ENCODE measurements at regions not wholly inside any gene's neighbourhood (a gene's known extent, or its start where the extent isn't known, plus 50 kb on each side); places are given as distances from the start of the nearest gene placed in this dataset.

GRCh38 chr6:15922510-15923250, 206.2 kb upstream of the MYLIP start:
- Histone ChIP-seq H3K36me3 (replicated peaks; ENCODE audit: low read depth, low read length) (no peaks in the 10 kb centered on the region), H3K79me2 (ENCODE audit: low read length) (no peaks in the 10 kb centered on the region), H3K4me3 (ENCODE audit: low read length) (no peak overlapping the region), H3K9ac (ENCODE audit: low read length) (no peak overlapping the region), H3K9me3 (ENCODE audit: insufficient read depth, low read length) (no peaks in the 10 kb centered on the region), H3K27ac (ENCODE audit: low read length) (no peak overlapping the region), H3K27me3 (ENCODE audit: low read depth, low read length) (no peaks in the 10 kb centered on the region), H3K4me1 (ENCODE audit: low read length) (no peaks in the 10 kb centered on the region), H4K20me1 (ENCODE audit: insufficient read depth, low read length) (no peaks in the 10 kb centered on the region), H2AFZ (ENCODE audit: low read depth, low read length) (no peak overlapping the region), H3K4me2 (ENCODE audit: low read length) (no peak overlapping the region)
- no peak for TF ChIP-seq CTCF (IDR thresholded peaks at IDR 0.05; ENCODE audit: low read depth, low read length)
- no peak for TF ChIP-seq EZH2phosphoT487 (IDR thresholded peaks at IDR 0.05; ENCODE audit: low read depth)

- Histone ChIP-seq H3K36me3 (replicated peaks; ENCODE audit: low read depth, low read length) (no peaks in the 10 kb centered on the region), H3K27ac (ENCODE audit: low read length) (no peak overlapping the region), H3K9ac (ENCODE audit: low read length) (no peak overlapping the region), H3K9me3 (ENCODE audit: insufficient read depth, low read length) (no peaks in the 10 kb centered on the region), H3K27me3 (ENCODE audit: low read depth, low read length) (no peaks in the 10 kb centered on the region), H2AFZ (ENCODE audit: low read depth, low read length) (no peak overlapping the region), H3K4me3 (ENCODE audit: low read length) (no peak overlapping the region), H3K4me1 (ENCODE audit: low read length) (no peaks in the 10 kb centered on the region), H3K4me2 (ENCODE audit: low read length) (no peak overlapping the region), H3K79me2 (ENCODE audit: low read length) (no peaks in the 10 kb centered on the region), H4K20me1 (ENCODE audit: insufficient read depth, low read length) (no peaks in the 10 kb centered on the region)
- TF ChIP-seq EZH2phosphoT487 (IDR thresholded peaks at IDR 0.05; ENCODE audit: low read depth) (no peak), CTCF (IDR thresholded peaks at IDR 0.05; ENCODE audit: low read depth, low read length) (no peak)
Observed at GRCh38 chr6:15921243-15921642, 207.6 kb upstream of the MYLIP start.

- Histone ChIP-seq H3K9ac (ENCODE audit: low read length) (no peak overlapping the region), H3K36me3 (replicated peaks; ENCODE audit: low read depth, low read length) (no peaks in the 10 kb centered on the region), H3K4me2 (ENCODE audit: low read length) (no peak overlapping the region), H4K20me1 (ENCODE audit: insufficient read depth, low read length) (no peaks in the 10 kb centered on the region), H3K27me3 (ENCODE audit: low read depth, low read length) (no peaks in the 10 kb centered on the region), H2AFZ (ENCODE audit: low read depth, low read length) (no peak overlapping the region), H3K4me3 (ENCODE audit: low read length) (no peak overlapping the region), H3K9me3 (ENCODE audit: insufficient read depth, low read length) (no peaks in the 10 kb centered on the region), H3K79me2 (ENCODE audit: low read length) (no peaks in the 10 kb centered on the region), H3K4me1 (ENCODE audit: low read length) (no peaks in the 10 kb centered on the region), H3K27ac (ENCODE audit: low read length) (no peak overlapping the region)
- TF ChIP-seq EZH2phosphoT487 (IDR thresholded peaks at IDR 0.05; ENCODE audit: low read depth) (no peak), CTCF (IDR thresholded peaks at IDR 0.05; ENCODE audit: low read depth, low read length) (no peak)
Observed at GRCh38 chr6:15916581-15916980, 212.3 kb upstream of the MYLIP start.

- H4K20me1 ChIP-seq (ENCODE audit: insufficient read depth, low read length) = no peaks in the 10 kb centered on the region
- H3K36me3 ChIP-seq (replicated peaks; ENCODE audit: low read depth, low read length) = no peaks in the 10 kb centered on the region
- H3K27ac ChIP-seq (ENCODE audit: low read length) = no peak overlapping the region
- TF ChIP-seq EZH2phosphoT487 (IDR thresholded peaks at IDR 0.05; ENCODE audit: low read depth) (no peak), CTCF (IDR thresholded peaks at IDR 0.05; ENCODE audit: low read depth, low read length) (no peak)
- no peak overlapping the region for H3K9ac ChIP-seq (ENCODE audit: low read length)
- no peaks in the 10 kb centered on the region for H3K79me2 ChIP-seq (ENCODE audit: low read length)
- no peak overlapping the region for H2AFZ ChIP-seq (ENCODE audit: low read depth, low read length)
- no peaks in the 10 kb centered on the region for H3K27me3 ChIP-seq (ENCODE audit: low read depth, low read length)
- no peak overlapping the region for H3K4me3 ChIP-seq (ENCODE audit: low read length)
- no peak overlapping the region for H3K4me2 ChIP-seq (ENCODE audit: low read length)
- no peaks in the 10 kb centered on the region for H3K9me3 ChIP-seq (ENCODE audit: insufficient read depth, low read length)
- no peaks in the 10 kb centered on the region for H3K4me1 ChIP-seq (ENCODE audit: low read length)
Observed at GRCh38 chr6:15915508-15916178, 213.2 kb upstream of the MYLIP start.
